H9 (cell line): ENCODE measurements at regions not wholly inside any gene's neighbourhood (a gene's known extent, or its start where the extent isn't known, plus 50 kb on each side); places are given as distances from the start of the nearest gene placed in this dataset.

Source experiments
- DNase-seq: peaks from one replicate; pipeline ENCODE4 v3.0.0-alpha.2; 2017
- H2AFZ ChIP-seq: one replicate; pipeline ENCODE4 v1.6.1; 2013; ENCODE audit warnings: mild to moderate bottlenecking, low read length, control low read depth, moderate library complexity
- H2AK5ac ChIP-seq: 2 replicates; pipeline ENCODE4 v1.6.1; 2013; ENCODE audit warnings: low read length, control low read depth, mixed read lengths; ENCODE audit not compliant: insufficient read length
- H2BK120ac ChIP-seq: one replicate; pipeline ENCODE4 v1.6.1; 2013; ENCODE audit warnings: low read depth, mild to moderate bottlenecking, low read length, control low read depth, inconsistent platforms; ENCODE audit not compliant: poor library complexity, severe bottlenecking
- H2BK12ac ChIP-seq: 2 replicates; pipeline ENCODE4 v1.6.1; 2013; ENCODE audit warnings: low read length, control low read depth, mixed read lengths, low read depth; ENCODE audit not compliant: insufficient read length
- H2BK15ac ChIP-seq: 2 replicates; pipeline ENCODE4 v1.6.1; 2013; ENCODE audit warnings: low read depth, low read length, control low read depth
- H2BK20ac ChIP-seq: one replicate; pipeline ENCODE4 v1.6.1; 2013; ENCODE audit warnings: low read depth, mild to moderate bottlenecking, low read length, control low read depth, inconsistent platforms; ENCODE audit not compliant: poor library complexity, severe bottlenecking
- H2BK5ac ChIP-seq: 2 replicates; pipeline ENCODE4 v1.6.1; 2013; ENCODE audit warnings: low read length, control low read depth, mixed read lengths; ENCODE audit not compliant: insufficient read length
- H3K14ac ChIP-seq: 2 replicates; pipeline ENCODE4 v1.6.1; 2013; ENCODE audit warnings: low read length, control low read depth; ENCODE audit not compliant: insufficient read depth
- H3K18ac ChIP-seq: 2 replicates; pipeline ENCODE4 v1.6.1; 2013; ENCODE audit warnings: low read depth, mild to moderate bottlenecking, mixed read lengths, low read length, control low read depth; ENCODE audit not compliant: insufficient read length
- H3K23ac ChIP-seq: 2 replicates; pipeline ENCODE4 v1.6.1; 2013; ENCODE audit warnings: low read length, control low read depth, mixed read lengths, low read depth; ENCODE audit not compliant: insufficient read length
- H3K23me2 ChIP-seq: 2 replicates; pipeline ENCODE4 v1.6.1; 2013; ENCODE audit warnings: low read depth, mild to moderate bottlenecking, mixed read lengths, low read length, control low read depth; ENCODE audit not compliant: insufficient read length, poor library complexity, severe bottlenecking
- H3K27ac ChIP-seq: 2 replicates; pipeline ENCODE4 v1.5.1; 2013; ENCODE audit warnings: low read length, control low read depth, mixed read lengths, low read depth; ENCODE audit not compliant: insufficient read length
- H3K27me3 ChIP-seq: 2 replicates; pipeline ENCODE4 v1.6.1; 2013; ENCODE audit warnings: low read length, control low read depth, inconsistent platforms; ENCODE audit not compliant: insufficient read depth
- H3K4ac ChIP-seq: 2 replicates; pipeline ENCODE4 v1.6.1; 2013; ENCODE audit warnings: low read depth, mild to moderate bottlenecking, control low read depth, inconsistent platforms, low read length, moderate library complexity
- H3K4me1 ChIP-seq: 2 replicates; pipeline ENCODE4 v1.6.1; 2013; ENCODE audit warnings: low read length, control low read depth, inconsistent platforms; ENCODE audit not compliant: insufficient read depth
- H3K4me2 ChIP-seq: 2 replicates; pipeline ENCODE4 v1.6.1; 2013; ENCODE audit warnings: low read length, control low read depth, mixed read lengths; ENCODE audit not compliant: insufficient read length, insufficient read depth
- H3K56ac ChIP-seq: 2 replicates; pipeline ENCODE4 v1.6.1; 2013; ENCODE audit warnings: low read depth, mild to moderate bottlenecking, mixed read lengths, low read length, control low read depth; ENCODE audit not compliant: insufficient read length
- H3K79me1 ChIP-seq: 2 replicates; pipeline ENCODE4 v1.6.1; 2013; ENCODE audit warnings: low read depth, mild to moderate bottlenecking, moderate library complexity, low read length, control low read depth, inconsistent platforms; ENCODE audit not compliant: insufficient read depth, poor library complexity, severe bottlenecking
- H3K79me2 ChIP-seq: 2 replicates; pipeline ENCODE4 v1.6.1; 2013; ENCODE audit warnings: low read length, control low read depth, inconsistent platforms; ENCODE audit not compliant: insufficient read depth
- H3K9ac ChIP-seq: 2 replicates; pipeline ENCODE4 v1.6.1; 2013; ENCODE audit warnings: low read length, control low read depth, mixed read lengths; ENCODE audit not compliant: insufficient read length; ENCODE audit errors: extremely low read depth
- H3K9me3 ChIP-seq: one replicate; pipeline ENCODE4 v1.6.1; 2013; ENCODE audit warnings: low read depth, low read length, inconsistent platforms; ENCODE audit not compliant: control insufficient read depth
- H3T11ph ChIP-seq: one replicate; pipeline ENCODE4 v1.6.1; 2013; ENCODE audit warnings: mild to moderate bottlenecking, low read length, control low read depth, inconsistent platforms
- H4K20me1 ChIP-seq: one replicate; pipeline ENCODE4 v1.6.1; 2013; ENCODE audit not compliant: control insufficient read depth, insufficient read length, insufficient read depth
- H4K5ac ChIP-seq: 2 replicates; pipeline ENCODE4 v1.6.1; 2013; ENCODE audit warnings: low read depth, mild to moderate bottlenecking, mixed read lengths, low read length, control low read depth; ENCODE audit not compliant: insufficient read length
- H4K8ac ChIP-seq: replicated peaks from 2 replicates; pipeline ENCODE4 v1.6.1; 2013; ENCODE audit warnings: low read length, control low read depth, mixed read lengths, low read depth; ENCODE audit not compliant: insufficient read length
- H4K91ac ChIP-seq: 2 replicates; pipeline ENCODE4 v1.6.1; 2013; ENCODE audit warnings: low read depth, mild to moderate bottlenecking, moderate library complexity, mixed read lengths, low read length, control low read depth; ENCODE audit not compliant: insufficient read length
- H3K27ac Mint-ChIP-seq, 3 experiments: 2 replicates in 2 of 3; 3 replicates in 1 of 3; pipeline ENCODE4 v1.8.0; 2020 to 2021; ENCODE audit warnings: mixed read lengths in 3 of 3, mild to moderate bottlenecking in 1 of 3, moderate library complexity in 1 of 3
- H3K27me3 Mint-ChIP-seq: 2 replicates; pipeline ENCODE4 v1.8.0; 2021; ENCODE audit warnings: low read depth, mild to moderate bottlenecking, moderate library complexity, mixed read lengths
- H3K36me3 Mint-ChIP-seq, 3 experiments: 2 replicates in 2 of 3; 3 replicates in 1 of 3; pipeline ENCODE4 v1.8.0; 2020 to 2021; ENCODE audit warnings: low read depth in 3 of 3, mixed read lengths in 3 of 3; ENCODE audit not compliant: insufficient read depth in 1 of 3
- H3K4me1 Mint-ChIP-seq, 2 experiments: 2 replicates each; pipeline ENCODE4 v1.8.0; 2020; ENCODE audit warnings: mixed read lengths in 2 of 2
- H3K4me3 Mint-ChIP-seq, 2 experiments: 2 replicates in 1 of 2; 3 replicates in 1 of 2; pipeline ENCODE4 v1.8.0; 2020 to 2021; ENCODE audit warnings: mild to moderate bottlenecking in 2 of 2, mixed read lengths in 2 of 2, moderate library complexity in 1 of 2
- H3K9me3 Mint-ChIP-seq, 2 experiments: 2 replicates in 1 of 2; 3 replicates in 1 of 2; pipeline ENCODE4 v1.8.0; 2020; ENCODE audit warnings: mild to moderate bottlenecking in 2 of 2, mixed read lengths in 2 of 2, moderate library complexity in 1 of 2
- WGBS: extraction: QIAGEN DNeasy Blood & Tissue Kit; methylation state at CpG from one replicate; pipeline ENCODE4 v1.1.7; 2013; ENCODE audit warnings: missing lambda C conversion rate, low lambda C conversion rate, mixed read lengths; ENCODE audit not compliant: insufficient read length; ENCODE audit errors: extremely low coverage; 5-methylcytosine and 5-hydroxymethylcytosine counted together
- TF ChIP-seq, protein P1 (sequence below): fragments of 200-600 bp; sonication (generic); conservative IDR thresholded peaks from 3 replicates; pipeline ENCODE4 v1.8.0; 2021; ENCODE audit warnings: antibody characterized with exemption, mild to moderate bottlenecking

DNA sequence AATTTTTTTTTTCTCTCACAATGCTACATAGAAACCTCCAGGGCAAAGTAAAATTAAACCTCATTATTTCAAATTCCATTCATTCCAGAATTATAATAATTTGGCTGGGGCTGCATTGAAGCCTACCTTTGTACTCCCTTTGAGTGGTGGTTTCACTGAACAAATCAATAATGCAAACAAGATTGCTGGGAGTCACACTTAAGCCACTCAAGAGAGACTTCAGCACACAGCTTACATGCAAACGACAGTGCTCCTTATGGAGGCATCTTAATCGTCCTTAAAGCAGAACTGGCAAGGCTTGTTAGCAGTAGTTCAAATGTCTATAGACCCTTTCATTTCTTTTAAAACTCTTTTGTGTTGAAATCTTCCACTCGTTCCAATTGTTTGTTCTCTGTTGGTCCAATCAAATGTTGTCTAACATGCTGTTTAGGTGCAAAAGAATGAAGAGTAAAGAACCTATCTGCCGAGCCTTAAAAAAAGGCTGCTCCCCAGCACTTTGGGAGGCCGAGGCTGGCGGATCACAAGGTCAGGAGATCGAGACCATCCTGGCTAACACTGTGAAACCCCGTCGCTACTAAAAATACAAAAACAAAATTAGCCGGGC is 294.9 kb downstream of the FGFR2 start:
- Histone ChIP-seq H4K20me1 (no peaks in the 10 kb centered on the region), H3K27ac (no peak overlapping the region), H3T11ph (no peak overlapping the region), H4K5ac (no peak overlapping the region), H3K4me1 (no peaks in the 10 kb centered on the region; the same call in 1 of the 2 replicates), H2BK20ac (no peak overlapping the region), H2AK5ac (no peak overlapping the region), H2BK120ac (no peak overlapping the region), H3K27me3 (no peaks in the 10 kb centered on the region; the same call in 1 of the 2 replicates), H3K4ac (no peak overlapping the region), H3K18ac (no peak overlapping the region), H3K23me2 (no peaks in the 10 kb centered on the region), H3K9ac (no peak overlapping the region), H4K8ac (no peak overlapping the region), H3K4me2 (no peak overlapping the region), H3K79me2 (no peaks in the 10 kb centered on the region), H3K56ac (no peak overlapping the region), H4K91ac (no peak overlapping the region), H3K14ac (no peak overlapping the region), H2BK12ac (no peak overlapping the region), H3K23ac (no peak overlapping the region), H2BK5ac (no peak overlapping the region), H3K79me1 (no peaks in the 10 kb centered on the region), H3K9me3 (no peaks in the 10 kb centered on the region), H2BK15ac (no peak overlapping the region), H2AFZ (no peak overlapping the region)
- peaks cover 0 to 8% (median 2%) of the 10 kb centered on the region in 3 experiments; a peak in 3 of 7 replicates for H3K36me3 Mint-ChIP-seq
- no CpG with 5 or more reads among the region's 10 CpGs for WGBS
- no peaks in the 10 kb centered on the region for H3K27me3 Mint-ChIP-seq
- DNase-seq = no peak
- TF ChIP-seq, protein P1, sequence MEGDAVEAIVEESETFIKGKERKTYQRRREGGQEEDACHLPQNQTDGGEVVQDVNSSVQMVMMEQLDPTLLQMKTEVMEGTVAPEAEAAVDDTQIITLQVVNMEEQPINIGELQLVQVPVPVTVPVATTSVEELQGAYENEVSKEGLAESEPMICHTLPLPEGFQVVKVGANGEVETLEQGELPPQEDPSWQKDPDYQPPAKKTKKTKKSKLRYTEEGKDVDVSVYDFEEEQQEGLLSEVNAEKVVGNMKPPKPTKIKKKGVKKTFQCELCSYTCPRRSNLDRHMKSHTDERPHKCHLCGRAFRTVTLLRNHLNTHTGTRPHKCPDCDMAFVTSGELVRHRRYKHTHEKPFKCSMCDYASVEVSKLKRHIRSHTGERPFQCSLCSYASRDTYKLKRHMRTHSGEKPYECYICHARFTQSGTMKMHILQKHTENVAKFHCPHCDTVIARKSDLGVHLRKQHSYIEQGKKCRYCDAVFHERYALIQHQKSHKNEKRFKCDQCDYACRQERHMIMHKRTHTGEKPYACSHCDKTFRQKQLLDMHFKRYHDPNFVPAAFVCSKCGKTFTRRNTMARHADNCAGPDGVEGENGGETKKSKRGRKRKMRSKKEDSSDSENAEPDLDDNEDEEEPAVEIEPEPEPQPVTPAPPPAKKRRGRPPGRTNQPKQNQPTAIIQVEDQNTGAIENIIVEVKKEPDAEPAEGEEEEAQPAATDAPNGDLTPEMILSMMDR = no peak
- H3K27ac Mint-ChIP-seq = peak overlapping the region in 1 of 3 experiments; percentile 39; a peak in 2 of 7 replicates
- peaks cover 2 to 4% of the 10 kb centered on the region in 2 experiments; a peak in 2 of 5 replicates for H3K9me3 Mint-ChIP-seq
- H3K4me3 Mint-ChIP-seq = no peak overlapping the region
- peaks cover 14 to 18% of the 10 kb centered on the region in 2 experiments for H3K4me1 Mint-ChIP-seq
